IPS-18a (cell line): ENCODE measurements at regions not wholly inside any gene's neighbourhood (a gene's known extent, or its start where the extent isn't known, plus 50 kb on each side); places are given as distances from the start of the nearest gene placed in this dataset.
"Not testable (repeated sequence)": the region's sequence is repeated elsewhere in the genome, so short reads cannot be mapped to it uniquely, and the experiment has no call there.

Experiments
- H3K27ac ChIP-seq: one replicate; pipeline ENCODE4 v1.5.1; 2013; ENCODE audit warnings: low read length
- H3K27me3 ChIP-seq: one replicate; pipeline ENCODE4 v1.6.1; 2013; ENCODE audit warnings: mild to moderate bottlenecking, low read length; ENCODE audit not compliant: control insufficient read depth, insufficient read depth
- H3K36me3 ChIP-seq: one replicate; pipeline ENCODE4 v1.6.1; 2013; ENCODE audit warnings: low read depth, low read length; ENCODE audit not compliant: control insufficient read depth
- H3K4me1 ChIP-seq: one replicate; pipeline ENCODE4 v1.6.1; 2013; ENCODE audit warnings: low read depth, low read length; ENCODE audit not compliant: control insufficient read depth
- H3K4me3 ChIP-seq: one replicate; pipeline ENCODE4 v1.5.1; 2013; ENCODE audit warnings: low read length
- H3K9ac ChIP-seq: one replicate; pipeline ENCODE4 v1.6.1; 2013; ENCODE audit warnings: mild to moderate bottlenecking, low read length, moderate library complexity
- H3K9me3 ChIP-seq: one replicate; pipeline ENCODE4 v1.6.1; 2013; ENCODE audit warnings: low read depth, low read length; ENCODE audit not compliant: control insufficient read depth

- Histone ChIP-seq H3K4me3 (no peak overlapping the region), H3K27me3 (no peaks in the 10 kb centered on the region), H3K9ac (no peak overlapping the region), H3K9me3 (peaks cover 9% of the 10 kb centered on the region), H3K36me3 (no peaks in the 10 kb centered on the region), H3K27ac (no peak overlapping the region), H3K4me1 (no peaks in the 10 kb centered on the region)
Observed at GRCh38 chr10:53331460-53331859, 558.9 kb upstream of the MBL2 start.

- H3K4me1 ChIP-seq, H3K27me3 ChIP-seq, H3K9ac ChIP-seq, H3K36me3 ChIP-seq, H3K4me3 ChIP-seq, H3K9me3 ChIP-seq, H3K27ac ChIP-seq: not testable (repeated sequence)
Observed at GRCh38 chr10:53326401-53327305, 554.1 kb upstream of the MBL2 start.

DNA sequence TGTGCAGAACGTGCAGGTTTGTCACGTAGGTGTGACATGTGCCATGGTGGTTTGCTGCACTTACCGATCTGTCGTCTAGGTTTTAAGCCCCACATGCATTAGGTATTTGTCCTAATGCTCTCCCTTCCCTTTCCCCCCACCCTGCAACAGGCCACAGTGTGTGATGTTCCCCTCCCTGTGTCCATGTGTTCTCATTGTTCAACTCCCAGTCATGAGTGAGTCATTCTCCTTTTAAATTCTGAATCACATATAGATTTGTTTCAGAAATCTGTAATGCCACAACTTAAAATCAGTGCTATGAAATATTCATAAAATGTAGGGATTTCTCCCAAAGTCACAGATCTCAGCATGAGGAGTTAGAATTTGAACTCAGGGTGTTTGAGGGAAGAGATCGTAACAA, 552.5 kb upstream of the MBL2 start:
- Histone ChIP-seq H3K9ac (no peak overlapping the region), H3K36me3 (no peaks in the 10 kb centered on the region), H3K27ac (no peak overlapping the region), H3K27me3 (no peaks in the 10 kb centered on the region), H3K9me3 (no peaks in the 10 kb centered on the region), H3K4me3 (no peak overlapping the region), H3K4me1 (no peaks in the 10 kb centered on the region)

DNA sequence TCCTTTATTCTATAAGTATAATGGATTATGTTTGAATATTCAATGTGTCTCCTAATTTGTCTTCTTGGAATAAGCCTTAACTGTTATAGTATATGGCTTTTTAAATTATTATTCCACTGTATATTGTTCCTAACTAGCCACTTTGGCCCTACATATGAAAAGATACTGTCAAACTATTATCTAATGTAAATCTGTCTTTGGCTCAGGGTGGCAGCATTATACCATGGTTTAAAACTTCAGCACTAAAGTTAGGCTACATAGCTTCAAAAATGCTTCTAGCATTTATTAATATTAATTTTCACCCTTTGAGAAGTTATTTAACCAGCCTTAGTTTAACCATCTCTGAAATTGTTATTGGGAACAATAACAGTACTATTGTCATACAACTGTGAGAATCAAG, 543.1 kb upstream of the MBL2 start:
- H3K27ac ChIP-seq = no peak overlapping the region
- H3K9me3 ChIP-seq = no peaks in the 10 kb centered on the region
- H3K4me3 ChIP-seq = no peak overlapping the region
- H3K27me3 ChIP-seq = no peaks in the 10 kb centered on the region
- no peak overlapping the region for H3K9ac ChIP-seq
- no peaks in the 10 kb centered on the region for H3K36me3 ChIP-seq
- H3K4me1 ChIP-seq = peaks cover 22% of the 10 kb centered on the region

DNA sequence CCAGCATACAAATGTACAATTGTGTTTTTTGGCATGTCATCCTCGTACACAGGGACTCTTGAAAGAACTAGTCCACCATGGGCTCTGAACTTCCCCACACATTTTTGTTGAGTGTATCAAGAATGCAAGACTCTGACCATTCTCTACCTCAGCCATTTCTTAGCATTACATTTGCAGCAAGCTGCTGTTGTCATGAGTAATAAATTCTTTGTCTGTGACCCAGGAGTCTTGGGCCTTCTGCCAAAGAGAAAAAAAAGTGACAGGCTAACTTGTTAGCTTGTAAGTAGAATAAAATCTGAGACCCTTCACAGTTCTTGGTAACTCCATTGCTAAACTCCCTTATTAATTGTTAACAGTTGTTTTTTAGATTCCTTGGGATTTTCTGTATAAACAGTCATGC, 542.3 kb upstream of the MBL2 start:
- no peaks in the 10 kb centered on the region for H3K27me3 ChIP-seq
- no peak overlapping the region for H3K27ac ChIP-seq
- peaks cover 22% of the 10 kb centered on the region for H3K4me1 ChIP-seq
- no peak overlapping the region for H3K9ac ChIP-seq
- no peaks in the 10 kb centered on the region for H3K36me3 ChIP-seq
- no peaks in the 10 kb centered on the region for H3K9me3 ChIP-seq
- no peak overlapping the region for H3K4me3 ChIP-seq

DNA sequence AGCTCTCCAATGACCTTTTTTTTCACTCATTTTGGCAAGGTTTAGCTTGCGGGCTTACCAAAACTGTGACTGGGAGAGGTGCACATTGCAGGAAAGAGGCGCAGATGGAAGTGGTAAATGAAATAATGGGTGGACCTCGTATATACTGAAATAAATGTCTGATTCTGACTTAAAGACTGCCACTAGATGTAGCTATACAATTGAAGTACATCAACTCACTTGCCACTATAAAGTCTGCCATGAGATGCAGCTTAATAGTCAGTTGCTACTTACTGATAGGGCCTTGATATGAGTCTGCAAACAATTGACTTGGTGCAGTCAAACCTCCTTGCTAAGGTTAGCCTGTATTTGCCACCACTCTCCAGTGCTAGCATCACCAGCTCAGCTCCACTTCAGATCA, 525.9 kb upstream of the MBL2 start:
- Histone ChIP-seq H3K9me3 (peaks cover 2% of the 10 kb centered on the region), H3K4me1 (no peaks in the 10 kb centered on the region), H3K36me3 (no peaks in the 10 kb centered on the region), H3K9ac (no peak overlapping the region), H3K27ac (no peak overlapping the region), H3K27me3 (no peaks in the 10 kb centered on the region), H3K4me3 (no peak overlapping the region)

DNA sequence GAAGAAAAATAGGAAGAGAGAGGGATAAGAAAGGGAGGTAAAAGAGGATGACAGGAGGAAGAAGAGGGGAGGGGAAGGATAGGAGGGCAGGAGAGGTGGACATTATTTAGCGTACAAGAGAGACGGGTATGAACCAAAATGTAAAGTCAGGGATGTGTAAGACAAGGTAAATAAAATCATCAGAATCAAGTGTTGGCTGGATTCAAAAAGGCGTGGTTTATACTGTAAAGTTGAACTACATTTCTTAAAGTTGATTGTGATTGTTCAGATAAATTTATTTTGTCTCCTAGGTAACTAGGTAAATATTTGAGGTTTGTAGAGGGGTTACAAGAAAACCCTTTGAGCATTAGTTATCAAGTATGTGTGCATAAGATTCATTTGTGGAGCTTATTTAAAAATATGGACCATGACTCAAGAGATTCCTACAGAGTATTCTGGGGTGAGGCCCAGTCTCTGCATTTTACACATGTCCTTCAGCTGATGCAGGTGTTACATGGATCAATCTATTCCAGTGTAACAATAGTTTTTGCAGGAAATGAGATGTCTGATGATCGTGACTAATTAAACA, 512.1 kb upstream of the MBL2 start:
- Histone ChIP-seq H3K4me3 (no peak overlapping the region), H3K9ac (no peak overlapping the region), H3K27me3 (no peaks in the 10 kb centered on the region), H3K36me3 (no peaks in the 10 kb centered on the region), H3K27ac (no peak overlapping the region), H3K9me3 (no peaks in the 10 kb centered on the region), H3K4me1 (no peaks in the 10 kb centered on the region)

- H3K4me3 ChIP-seq = no peak overlapping the region
- no peaks in the 10 kb centered on the region for H3K27me3 ChIP-seq
- H3K36me3 ChIP-seq = no peaks in the 10 kb centered on the region
- no peak overlapping the region for H3K9ac ChIP-seq
- no peaks in the 10 kb centered on the region for H3K4me1 ChIP-seq
- H3K9me3 ChIP-seq = no peaks in the 10 kb centered on the region
- H3K27ac ChIP-seq = no peak overlapping the region
Observed at GRCh38 chr10:53276797-53277196, 504.2 kb upstream of the MBL2 start.

- Histone ChIP-seq H3K9me3 (no peaks in the 10 kb centered on the region), H3K4me1 (no peaks in the 10 kb centered on the region)
Observed at GRCh38 chr10:53269482-53269881, 496.9 kb upstream of the MBL2 start.

GRCh38 chr10:53260213-53260612, 487.6 kb upstream of the MBL2 start:
- Histone ChIP-seq H3K4me1 (peaks cover 12% of the 10 kb centered on the region), H3K36me3 (no peaks in the 10 kb centered on the region), H3K4me3 (no peak overlapping the region), H3K27me3 (no peaks in the 10 kb centered on the region), H3K27ac (no peak overlapping the region), H3K9me3 (no peaks in the 10 kb centered on the region), H3K9ac (no peak overlapping the region)

More at GRCh38 chr10:53269482-53269881, 496.9 kb upstream of the MBL2 start:
- Histone ChIP-seq H3K27me3 (no peaks in the 10 kb centered on the region), H3K9ac (no peak overlapping the region), H3K4me3 (no peak overlapping the region), H3K36me3 (no peaks in the 10 kb centered on the region), H3K27ac (no peak overlapping the region)

DNA sequence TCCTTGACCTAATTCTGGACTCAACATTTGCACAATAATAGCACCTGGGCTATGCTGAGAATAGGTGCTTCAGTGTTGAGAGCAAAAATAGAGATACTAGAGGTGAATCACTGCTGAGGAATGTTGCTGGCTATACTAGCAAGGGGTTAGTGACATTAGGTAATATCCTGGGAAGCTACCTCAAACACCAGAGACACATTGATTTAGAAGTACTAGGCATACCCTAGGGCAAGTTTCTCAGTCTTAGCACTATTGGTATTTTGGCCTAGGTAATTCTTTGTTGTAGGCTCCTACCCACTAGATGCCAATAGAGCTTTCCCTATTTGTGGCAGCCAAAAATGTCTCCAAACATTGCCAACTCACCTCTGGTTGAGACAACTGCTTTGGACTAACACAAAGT, 484.0 kb upstream of the MBL2 start:
- Histone ChIP-seq H3K27me3 (no peaks in the 10 kb centered on the region), H3K4me1 (peaks cover 12% of the 10 kb centered on the region), H3K27ac (peak overlapping the region; percentile 7), H3K4me3 (no peak overlapping the region), H3K36me3 (no peaks in the 10 kb centered on the region), H3K9ac (no peak overlapping the region), H3K9me3 (no peaks in the 10 kb centered on the region)

- no peaks in the 10 kb centered on the region for H3K27me3 ChIP-seq
- no peak overlapping the region for H3K27ac ChIP-seq
Observed at GRCh38 chr10:53255661-53256205, 483.1 kb upstream of the MBL2 start.

More at GRCh38 chr10:53255661-53256205, 483.1 kb upstream of the MBL2 start:
- no peak overlapping the region for H3K9ac ChIP-seq
- no peaks in the 10 kb centered on the region for H3K9me3 ChIP-seq
- H3K4me3 ChIP-seq = no peak overlapping the region
- peaks cover 12% of the 10 kb centered on the region for H3K4me1 ChIP-seq
- no peaks in the 10 kb centered on the region for H3K36me3 ChIP-seq
